A549 (cell line): ENCODE measurements at regions not wholly inside any gene's neighbourhood (a gene's known extent, or its start where the extent isn't known, plus 50 kb on each side); places are given as distances from the start of the nearest gene placed in this dataset.

Experiments
- BHLHE40 ChIP-seq: IDR thresholded peaks from 2 replicates; pipeline ENCODE4 v1.6.1; 2012; ENCODE audit warnings: low read depth, low read length, inconsistent platforms
- CHD2 ChIP-seq: fragments of 150-350 bp; IDR thresholded peaks from 2 replicates; pipeline ENCODE4 v1.6.1; 2014; ENCODE audit warnings: low read length; ENCODE audit not compliant: partially characterized antibody
- CTCF ChIP-seq: fragments of >200 bp; sonication (Bioruptor Twin); formaldehyde crosslinking; IDR thresholded peaks from 3 replicates; pipeline ENCODE4 v1.5.1; 2016
- EP300 ChIP-seq, 2 experiments: fragments of >200 bp; sonication (Bioruptor Twin); formaldehyde crosslinking; IDR thresholded peaks; 2 replicates in 1 of 2; 3 replicates in 1 of 2; pipeline ENCODE4 v1.6.1; 2016 to 2017
- GATA3 ChIP-seq: IDR thresholded peaks from 2 replicates; pipeline ENCODE4 v1.6.1; 2012; ENCODE audit warnings: borderline replicate concordance
- MAFK ChIP-seq: fragments of 450-650 bp; IDR thresholded peaks from 2 replicates; pipeline ENCODE4 v1.6.1; 2014; ENCODE audit not compliant: partially characterized antibody
- MYC ChIP-seq: IDR thresholded peaks from 2 replicates; pipeline ENCODE4 v1.6.1; 2012; ENCODE audit warnings: mild to moderate bottlenecking, inconsistent platforms, low read length, improper control_type of control experiment, borderline replicate concordance
- NFE2L2 ChIP-seq: fragments of 150-350 bp; conservative IDR thresholded peaks from 2 replicates; pipeline ENCODE4 v1.6.1; 2014; ENCODE audit warnings: low read length
- POLR2A ChIP-seq: IDR thresholded peaks from 2 replicates; pipeline ENCODE4 v1.6.1; 2012; ENCODE audit warnings: mild to moderate bottlenecking, low read length
- REST ChIP-seq: fragments of 200-600 bp; sonication (generic); IDR thresholded peaks from 2 replicates; pipeline ENCODE4 v1.6.1; 2016; ENCODE audit warnings: antibody characterized with exemption, mild to moderate bottlenecking, moderate library complexity
- SMC3 ChIP-seq: fragments of >200 bp; sonication (Bioruptor Twin); formaldehyde crosslinking; IDR thresholded peaks from 3 replicates; pipeline ENCODE4 v1.6.1; 2018; ENCODE audit warnings: inconsistent platforms
- TP53 ChIP-seq: fragments of 250-450 bp; sonication (Bioruptor Pico); IDR thresholded peaks from 2 replicates; pipeline ENCODE4 v1.5.0; 2021; ENCODE audit warnings: mild to moderate bottlenecking, moderate library complexity
- USF2 ChIP-seq: fragments of 450-650 bp; IDR thresholded peaks from 2 replicates; pipeline ENCODE4 v1.6.1; 2014; ENCODE audit warnings: antibody characterized with exemption

GRCh38 chr2:2826209-2826551, 495.1 kb upstream of the MYT1L start:
- TF ChIP-seq CTCF (no peak), BHLHE40 (no peak), POLR2A (no peak), SMC3 (no peak), CHD2 (no peak), USF2 (no peak), MYC (no peak), MAFK (no peak), NFE2L2 (no peak), GATA3 (no peak), EP300 (IDR thresholded peaks at IDR 0.05) (no peak), TP53 (no peak), REST (no peak)
